ENCODE measurements at regions not wholly inside any gene's neighbourhood (a gene's known extent, or its start where the extent isn't known, plus 50 kb on each side); places are given as distances from the start of the nearest gene placed in this dataset.

- POLR2A ChIA-PET = no interaction called here
- TF ChIP-seq CTCF (IDR thresholded peaks at IDR 0.05; ENCODE audit: insufficient read depth, low read length, missing control alignments) = peak; percentile 23
- no peak for DNase-seq (ENCODE audit: low read depth, low spot score)
- CTCF ChIA-PET = interaction anchor here (0.9 kb wide), 1 partner anchor 12 kb away, joined by 3 read pairs; no protein-coding TSS in a partner anchor
- H3K4me3 ChIP-seq (ENCODE audit: low read depth, low read length) = no peak overlapping the region
Observed at GRCh38 chr2:179354739-179355537, 90.3 kb upstream of the SESTD1 start.

- POLR2A ChIA-PET = no interaction called here
- DNase-seq (ENCODE audit: low read depth, low spot score) = no peak
- no peak for TF ChIP-seq CTCF (IDR thresholded peaks at IDR 0.05; ENCODE audit: insufficient read depth, low read length, missing control alignments)
- CTCF ChIA-PET = no interaction called here
- no peak overlapping the region for H3K4me3 ChIP-seq (ENCODE audit: low read depth, low read length)
Observed at GRCh38 chr2:179354296-179354695, 89.7 kb upstream of the SESTD1 start.

GRCh38 chr2:179352181-179352580 lies 87.5 kb upstream of the SESTD1 start:
- no peak for DNase-seq (ENCODE audit: low read depth, low spot score)
- ChIA-PET CTCF (interaction anchor here (1.6 kb wide), 1 partner anchor 7 kb away, joined by 4 read pairs; no protein-coding TSS in a partner anchor), POLR2A (no interaction called here)
- no peak for TF ChIP-seq CTCF (IDR thresholded peaks at IDR 0.05; ENCODE audit: insufficient read depth, low read length, missing control alignments)
- H3K4me3 ChIP-seq (ENCODE audit: low read depth, low read length) = no peak overlapping the region

- POLR2A ChIA-PET = interaction anchor here (0.7 kb wide), 1 partner anchor 12 kb away, joined by 4 read pairs; no protein-coding TSS in a partner anchor
- DNase-seq (ENCODE audit: low read depth, low spot score) = no peak
- CTCF ChIA-PET = no interaction called here
- no peak overlapping the region for H3K4me3 ChIP-seq (ENCODE audit: low read depth, low read length)
- TF ChIP-seq CTCF (IDR thresholded peaks at IDR 0.05; ENCODE audit: insufficient read depth, low read length, missing control alignments) = no peak
Observed at GRCh38 chr2:179351057-179351456, 86.4 kb upstream of the SESTD1 start.

GRCh38 chr2:179349670-179350303 lies 85.2 kb upstream of the SESTD1 start:
- ChIA-PET CTCF (no interaction called here), POLR2A (no interaction called here)
- no peak overlapping the region for H3K4me3 ChIP-seq (ENCODE audit: low read depth, low read length)
- no peak for DNase-seq (ENCODE audit: low read depth, low spot score)
- no peak for TF ChIP-seq CTCF (IDR thresholded peaks at IDR 0.05; ENCODE audit: insufficient read depth, low read length, missing control alignments)

- CTCF ChIA-PET = interaction anchor here (0.8 kb wide), 1 partner anchor 130 kb away, joined by 3 read pairs; no protein-coding TSS in a partner anchor
- H3K4me3 ChIP-seq (ENCODE audit: low read depth, low read length) = no peak overlapping the region
- no peak for DNase-seq (ENCODE audit: low read depth, low spot score)
- POLR2A ChIA-PET = no interaction called here
- TF ChIP-seq CTCF (IDR thresholded peaks at IDR 0.05; ENCODE audit: insufficient read depth, low read length, missing control alignments) = no peak
Observed at GRCh38 chr2:179348906-179349305, 84.3 kb upstream of the SESTD1 start.

Data from AG04449 (cell line).